SK-N-SH (cell line): ENCODE measurements at regions not wholly inside any gene's neighbourhood (a gene's known extent, or its start where the extent isn't known, plus 50 kb on each side); places are given as distances from the start of the nearest gene placed in this dataset.

Experiments
- CTCF ChIA-PET: fragments of 300-600, 350-600 bp; formaldehyde crosslinking; extraction: SDS; loops from one replicate; lab custom pipeline; 2021; lab: Yijun Ruan, JAX
- POLR2A ChIA-PET: fragments of 350-600 bp; sonication (Branson Sonifier 250); formaldehyde crosslinking; extraction: SDS; loops from one replicate; lab custom pipeline; 2020; ENCODE audit warnings: antibody characterized with exemption, inconsistent platforms; lab: Yijun Ruan, JAX
- DNase-seq: peaks from one replicate; pipeline ENCODE4 v3.0.0; 2012
- H2AFZ ChIP-seq: fragments of 200-600 bp; sonication (generic); 2 replicates; pipeline ENCODE4 v1.8.1; 2016; ENCODE audit warnings: antibody characterized with exemption, mild to moderate bottlenecking, low read depth
- H3F3A ChIP-seq: fragments of 200-600 bp; sonication (generic); replicated peaks from 2 replicates; pipeline ENCODE3; 2016; ENCODE audit warnings: antibody characterized with exemption, mild to moderate bottlenecking; ENCODE audit not compliant: insufficient read depth
- H3K27ac ChIP-seq, 2 experiments: fragments of 200-500 bp in 1 of 2; fragments of 200-600 bp in 1 of 2; sonication (Bioruptor generic) in 1 of 2; sonication (generic), shearing (Covaris generic) in 1 of 2; 2 replicates each; pipeline versions ENCODE4 v1.5.1 to v1.6.1; 2014 to 2016; ENCODE audit warnings: low read depth in 2 of 2, inconsistent platforms in 1 of 2, low read length in 1 of 2, mild to moderate bottlenecking in 1 of 2, mixed read lengths in 1 of 2
- H3K27me3 ChIP-seq: fragments of 200-600 bp; sonication (generic), shearing (Covaris generic); 2 replicates; pipeline ENCODE4 v1.6.1; 2016; ENCODE audit warnings: mixed run types; ENCODE audit not compliant: insufficient read depth
- H3K36me3 ChIP-seq, 2 experiments: fragments of 200-500 bp in 1 of 2; fragments of 200-600 bp in 1 of 2; sonication (Bioruptor generic) in 1 of 2; sonication (generic) in 1 of 2; replicated peaks in 1 of 2; 2 replicates each; pipeline versions ENCODE3 to v1.5.1; 2014 to 2016; ENCODE audit warnings: low read length in 1 of 2, mild to moderate bottlenecking in 1 of 2; ENCODE audit not compliant: insufficient read depth in 2 of 2, control insufficient read depth in 1 of 2
- H3K4me1 ChIP-seq, 2 experiments: fragments of 200-500 bp in 1 of 2; fragments of 200-600 bp in 1 of 2; sonication (Bioruptor generic) in 1 of 2; sonication (generic), shearing (Covaris generic) in 1 of 2; 2 replicates each; pipeline versions ENCODE4 v1.5.1 to v1.6.1; 2014 to 2016; ENCODE audit warnings: low read depth in 1 of 2, low read length in 1 of 2, mixed run types in 1 of 2; ENCODE audit not compliant: insufficient read depth in 2 of 2, control insufficient read depth in 1 of 2
- H3K4me2 ChIP-seq: fragments of 200-600 bp; sonication (generic), shearing (Covaris generic); 2 replicates; pipeline ENCODE4 v1.6.1; 2017; ENCODE audit warnings: mixed run types
- H3K4me3 ChIP-seq, 2 experiments: fragments of 200-500 bp in 1 of 2; fragments of 200-600 bp in 1 of 2; sonication (Bioruptor generic) in 1 of 2; sonication (generic), shearing (Covaris generic) in 1 of 2; 2 replicates each; pipeline versions ENCODE4 v1.5.1 to v1.8.1; 2014 to 2016; ENCODE audit warnings: low read depth in 2 of 2, inconsistent platforms in 1 of 2, low read length in 1 of 2, mild to moderate bottlenecking in 1 of 2, mixed read lengths in 1 of 2, moderate library complexity in 1 of 2
- H3K79me2 ChIP-seq: fragments of 200-600 bp; sonication (generic); 2 replicates; pipeline ENCODE4 v1.8.1; 2017; ENCODE audit warnings: mild to moderate bottlenecking; ENCODE audit not compliant: insufficient read depth
- H3K9ac ChIP-seq: fragments of 200-600 bp; sonication (generic); 2 replicates; pipeline ENCODE4 v1.6.1; 2017; ENCODE audit warnings: mixed run types
- H3K9me2 ChIP-seq: fragments of 200-600 bp; sonication (generic); 2 replicates; pipeline ENCODE4 v1.6.1; 2017; ENCODE audit warnings: mixed run types
- H3K9me3 ChIP-seq: fragments of 200-600 bp; sonication (generic); 2 replicates; pipeline ENCODE4 v1.6.1; 2017; ENCODE audit warnings: mixed run types, mild to moderate bottlenecking, moderate library complexity
- H4K20me1 ChIP-seq: fragments of 200-600 bp; sonication (generic); 2 replicates; pipeline ENCODE4 v1.6.1; 2017; ENCODE audit warnings: mild to moderate bottlenecking, mixed run types; ENCODE audit not compliant: insufficient read depth
- CHD2 ChIP-seq: fragments of 150-350 bp; IDR thresholded peaks from 2 replicates; pipeline ENCODE4 v1.6.1; 2018; ENCODE audit warnings: low read length; ENCODE audit not compliant: partially characterized antibody
- FOSL2 ChIP-seq: IDR thresholded peaks from 2 replicates; pipeline ENCODE4 v1.4.0; 2012; ENCODE audit warnings: low read depth, mild to moderate bottlenecking, moderate library complexity, borderline replicate concordance
- GATA2 ChIP-seq: sonication (generic); formaldehyde crosslinking; IDR thresholded peaks from 2 replicates; pipeline ENCODE4 v1.5.0; 2020; ENCODE audit warnings: mild to moderate bottlenecking, missing genetic modification reagents
- JUND ChIP-seq: IDR thresholded peaks from 2 replicates; pipeline ENCODE4 v1.4.0; 2012
- MAX ChIP-seq: IDR thresholded peaks from 2 replicates; pipeline ENCODE4 v1.4.0; 2012; ENCODE audit warnings: low read depth
- MXI1 ChIP-seq: IDR thresholded peaks from 2 replicates; pipeline ENCODE4 v1.6.1; 2012; ENCODE audit warnings: mild to moderate bottlenecking, low read depth, low read length, improper control_type of control experiment
- POLR2AphosphoS5 ChIP-seq: IDR thresholded peaks from 2 replicates; pipeline ENCODE4 v1.6.1; 2012; ENCODE audit warnings: low read depth, low read length
- RAD21 ChIP-seq: IDR thresholded peaks from 2 replicates; pipeline ENCODE4 v1.6.1; 2012; ENCODE audit warnings: mild to moderate bottlenecking, low read length
- REST ChIP-seq: IDR thresholded peaks from 2 replicates; pipeline ENCODE4 v1.6.1; 2012; ENCODE audit warnings: mild to moderate bottlenecking, low read depth, low read length, moderate library complexity
- RFX5 ChIP-seq: IDR thresholded peaks from 2 replicates; pipeline ENCODE4 v1.6.1; 2012; ENCODE audit warnings: mild to moderate bottlenecking, improper control_type of control experiment, low read length
- SMC3 ChIP-seq: IDR thresholded peaks from 2 replicates; pipeline ENCODE4 v1.6.1; 2012; ENCODE audit warnings: low read depth, low read length, improper control_type of control experiment
- TAF1 ChIP-seq: IDR thresholded peaks from 2 replicates; pipeline ENCODE4 v1.6.1; 2012; ENCODE audit warnings: low read depth, mild to moderate bottlenecking, low read length, moderate library complexity, borderline replicate concordance
- TCF12 ChIP-seq: IDR thresholded peaks from 2 replicates; pipeline ENCODE4 v1.4.0; 2012
- USF1 ChIP-seq: IDR thresholded peaks from 2 replicates; pipeline ENCODE4 v1.4.0; 2012; ENCODE audit warnings: low read depth, borderline replicate concordance
- USF2 ChIP-seq: fragments of 150-350 bp; IDR thresholded peaks from 2 replicates; pipeline ENCODE4 v1.6.1; 2017; ENCODE audit warnings: antibody characterized with exemption, low read length, low read depth, borderline replicate concordance
- ZBTB33 ChIP-seq: IDR thresholded peaks from 2 replicates; pipeline ENCODE4 v1.4.0; 2012; ENCODE audit warnings: low read depth, borderline replicate concordance
- WGBS: methylation state at CpG from one replicate; pipeline ENCODE4 v1.1.6; 2017; ENCODE audit warnings: low lambda C conversion rate; 5-methylcytosine and 5-hydroxymethylcytosine counted together

GRCh38 chr6:165770397-165771082 is 107.5 kb upstream of the PDE10A start (continued):
- TF ChIP-seq ZBTB33, result no peak
- no peak for TF ChIP-seq JUND
- TF ChIP-seq USF2, result no peak
- TF ChIP-seq TCF12, result no peak
- no peak for TF ChIP-seq CHD2
- TF ChIP-seq MAX, result no peak

- no peaks in the 10 kb centered on the region; a peak in 2 of 4 replicates for H3K4me1 ChIP-seq
- H4K20me1 ChIP-seq, result no peaks in the 10 kb centered on the region
- H3K27me3 ChIP-seq, result no peaks in the 10 kb centered on the region
- no peak overlapping the region for H3K4me3 ChIP-seq
- ChIA-PET POLR2A (no interaction called here), CTCF (no interaction called here)
- TF ChIP-seq RAD21 (no peak), CHD2 (no peak), TAF1 (no peak), USF1 (no peak), MAX (no peak)
- H3F3A ChIP-seq, result no peaks in the 10 kb centered on the region
- no peaks in the 10 kb centered on the region for H3K9me2 ChIP-seq
- H3K4me2 ChIP-seq, result no peak overlapping the region
- no peak for DNase-seq
- H3K9ac ChIP-seq, result no peak overlapping the region
- no peaks in the 10 kb centered on the region for H3K36me3 ChIP-seq
- 47% methylated on average over 3 of the region's 3 CpGs for WGBS
- no peak overlapping the region for H3K27ac ChIP-seq
- peaks cover 6% of the 10 kb centered on the region; the same call in 1 of the 2 replicates for H3K9me3 ChIP-seq
- no peaks in the 10 kb centered on the region for H3K79me2 ChIP-seq
- no peak overlapping the region for H2AFZ ChIP-seq
Observed at GRCh38 chr6:165769884-165770283, 106.8 kb upstream of the PDE10A start.

GRCh38 chr6:165769401-165769800 is 106.4 kb upstream of the PDE10A start:
- Histone ChIP-seq H3K4me3 (no peak overlapping the region), H3K79me2 (no peaks in the 10 kb centered on the region), H3K27ac (no peak overlapping the region), H3K4me2 (no peak overlapping the region), H3K9ac (no peak overlapping the region), H3K9me2 (no peaks in the 10 kb centered on the region), H2AFZ (no peak overlapping the region), H3F3A (no peaks in the 10 kb centered on the region), H3K4me1 (no peaks in the 10 kb centered on the region; a peak in 2 of 4 replicates), H3K36me3 (no peaks in the 10 kb centered on the region), H4K20me1 (no peaks in the 10 kb centered on the region), H3K9me3 (peaks cover 6% of the 10 kb centered on the region; the same call in 1 of the 2 replicates), H3K27me3 (no peaks in the 10 kb centered on the region)
- 52% methylated on average over 5 of the region's 5 CpGs for WGBS
- POLR2A ChIA-PET, result no interaction called here
- CTCF ChIA-PET, result no interaction called here
- no peak for DNase-seq
- no peak for TF ChIP-seq POLR2AphosphoS5
- TF ChIP-seq REST, result no peak
- TF ChIP-seq RFX5, result no peak
- no peak for TF ChIP-seq FOSL2
- TF ChIP-seq GATA2, result no peak
- TF ChIP-seq SMC3, result no peak
- TF ChIP-seq MXI1, result no peak
- no peak for TF ChIP-seq TCF12
